Activated CD4-positive, alpha-beta T cell treated with anti-CD3 and anti-CD28 coated beads, Interleukin-2, Interleukin-4, amounts not matched to agents 100 ng/mL and 50 ng/mL, durations not matched to agents 16 hours and 8 hours (primary cell): ENCODE measurements at regions not wholly inside any gene's neighbourhood (a gene's known extent, or its start where the extent isn't known, plus 50 kb on each side); places are given as distances from the start of the nearest gene placed in this dataset.
"Not testable (repeated sequence)": the region's sequence is repeated elsewhere in the genome, so short reads cannot be mapped to it uniquely, and the experiment has no call there.

Source experiments
- DNase-seq: peaks from one replicate; pipeline ENCODE4 v3.0.0-alpha.2; 2020; ENCODE audit warnings: low spot score

DNA sequence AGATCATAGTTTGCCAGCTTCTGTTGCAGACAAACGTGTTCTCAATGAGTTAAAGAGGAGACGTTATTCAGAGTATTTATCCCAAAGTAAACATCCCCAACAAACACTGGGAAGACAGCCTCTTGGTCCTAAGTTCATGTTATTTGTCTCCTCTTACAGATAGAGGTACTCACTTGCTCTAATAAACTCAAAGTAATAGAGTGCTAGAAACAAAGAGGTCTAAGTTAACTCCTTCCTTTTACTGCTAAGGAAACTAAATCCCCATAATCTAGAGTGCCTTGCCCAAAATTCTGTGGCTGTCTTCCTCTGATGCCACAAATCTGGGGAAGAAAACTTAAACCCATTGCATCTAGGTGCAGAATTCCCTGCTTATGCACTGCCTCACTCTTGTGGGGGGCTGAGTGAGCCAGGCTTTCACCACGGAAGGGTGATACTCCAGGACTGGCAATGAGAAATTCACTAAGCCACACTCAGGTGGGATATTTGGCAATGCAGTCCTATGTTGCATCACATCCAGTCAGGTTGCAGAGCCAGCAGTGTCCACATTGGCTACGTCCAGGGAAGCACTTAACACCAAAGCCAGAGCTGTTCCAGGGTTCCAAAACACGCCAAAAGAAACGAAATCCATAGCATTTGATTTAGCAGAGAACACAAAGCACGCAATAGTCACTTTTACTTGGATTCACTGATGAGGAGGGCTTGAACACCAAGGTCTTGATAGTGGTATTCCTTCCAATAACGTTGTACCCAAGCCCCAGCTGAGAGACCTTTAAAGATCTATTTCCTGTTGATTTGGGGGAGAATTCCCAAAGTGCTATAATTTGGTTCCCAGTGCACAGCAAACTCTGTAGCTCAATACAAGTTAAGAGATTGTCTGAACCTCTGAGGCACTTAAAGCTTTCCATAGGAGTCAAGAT lies 81.0 kb upstream of the FOXQ1 start:
- DNase-seq, result no peak

DNA sequence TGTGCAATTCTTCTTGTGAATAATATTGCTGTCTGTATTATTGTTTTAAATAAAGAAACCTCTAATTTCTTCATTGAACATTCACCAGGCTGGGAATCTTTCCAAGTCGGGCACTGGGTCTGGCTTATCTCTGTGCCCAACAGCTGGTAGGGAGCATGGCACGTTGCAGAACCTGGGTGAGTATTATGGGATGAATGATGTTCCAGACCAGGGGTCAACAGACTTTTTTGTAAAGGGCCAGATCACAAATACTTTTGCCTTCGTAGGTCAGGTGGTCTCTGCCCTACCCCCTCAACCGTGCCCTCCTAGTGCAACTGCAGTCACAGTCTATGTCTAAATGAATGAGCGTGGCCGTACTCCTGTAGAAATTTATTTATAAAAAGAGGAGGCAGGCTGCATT lies 81.6 kb upstream of the FOXQ1 start:
- DNase-seq, result no peak

DNA sequence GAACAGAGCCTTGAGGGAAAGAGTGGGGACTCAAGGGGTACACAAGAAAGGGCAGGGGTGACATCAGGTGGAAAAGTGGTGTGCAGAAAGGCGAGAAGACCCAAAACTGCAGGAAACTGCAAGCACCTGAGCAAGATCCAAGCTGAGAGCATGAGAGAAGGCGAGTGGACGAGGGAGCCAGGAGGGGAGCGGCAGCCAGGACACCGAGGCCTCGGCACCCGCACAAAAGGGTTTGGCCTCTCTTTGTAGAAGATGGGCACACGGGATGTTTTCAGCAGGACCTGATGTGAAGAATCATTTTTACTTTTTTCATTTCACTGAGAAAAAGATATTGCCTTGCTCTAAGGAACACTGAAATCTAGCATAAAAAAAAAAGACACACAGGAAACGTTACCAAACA lies 82.1 kb upstream of the FOXQ1 start:
- DNase-seq, result no peak

DNA sequence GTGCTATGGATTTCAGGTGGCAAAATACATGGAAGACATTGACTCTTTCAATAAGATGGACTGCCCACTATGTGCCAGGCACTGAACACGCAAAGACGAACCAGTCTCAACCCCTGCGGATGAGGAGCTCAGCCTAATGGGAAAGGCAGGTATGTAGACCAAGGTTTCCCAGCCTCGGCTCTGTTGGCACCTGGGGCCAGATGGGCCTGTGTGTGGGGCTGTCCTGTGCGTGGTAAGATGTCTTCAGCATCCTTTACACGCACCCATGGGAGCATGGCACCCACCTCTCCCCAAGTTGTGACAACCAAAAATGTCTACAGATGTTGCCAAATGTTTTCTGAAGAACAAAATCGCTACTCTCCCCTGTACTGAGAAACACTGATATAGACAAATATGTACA lies 82.6 kb upstream of the FOXQ1 start:
- no peak for DNase-seq

DNA sequence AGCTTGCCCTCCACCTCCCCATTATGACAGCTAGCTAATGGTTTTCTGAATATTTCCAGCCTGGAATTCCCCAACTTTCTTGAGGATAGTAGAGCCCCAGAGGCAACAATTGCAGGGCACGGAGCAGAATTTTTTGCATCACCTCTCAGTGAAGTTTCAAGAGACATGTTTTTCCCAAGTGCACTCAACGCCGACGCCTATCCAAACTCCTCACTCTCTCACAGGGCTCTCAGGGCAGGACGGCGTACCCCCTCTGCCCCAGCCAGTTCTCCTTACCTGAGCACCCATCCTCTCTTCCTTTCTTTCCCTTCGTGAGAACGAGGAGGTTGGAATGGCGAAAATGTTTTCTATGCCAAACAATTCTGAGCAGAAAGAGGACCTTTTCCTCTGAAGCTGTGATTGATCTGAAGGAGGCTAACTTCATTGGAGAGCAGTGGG lies 83.1 kb upstream of the FOXQ1 start:
- DNase-seq, result no peak

DNA sequence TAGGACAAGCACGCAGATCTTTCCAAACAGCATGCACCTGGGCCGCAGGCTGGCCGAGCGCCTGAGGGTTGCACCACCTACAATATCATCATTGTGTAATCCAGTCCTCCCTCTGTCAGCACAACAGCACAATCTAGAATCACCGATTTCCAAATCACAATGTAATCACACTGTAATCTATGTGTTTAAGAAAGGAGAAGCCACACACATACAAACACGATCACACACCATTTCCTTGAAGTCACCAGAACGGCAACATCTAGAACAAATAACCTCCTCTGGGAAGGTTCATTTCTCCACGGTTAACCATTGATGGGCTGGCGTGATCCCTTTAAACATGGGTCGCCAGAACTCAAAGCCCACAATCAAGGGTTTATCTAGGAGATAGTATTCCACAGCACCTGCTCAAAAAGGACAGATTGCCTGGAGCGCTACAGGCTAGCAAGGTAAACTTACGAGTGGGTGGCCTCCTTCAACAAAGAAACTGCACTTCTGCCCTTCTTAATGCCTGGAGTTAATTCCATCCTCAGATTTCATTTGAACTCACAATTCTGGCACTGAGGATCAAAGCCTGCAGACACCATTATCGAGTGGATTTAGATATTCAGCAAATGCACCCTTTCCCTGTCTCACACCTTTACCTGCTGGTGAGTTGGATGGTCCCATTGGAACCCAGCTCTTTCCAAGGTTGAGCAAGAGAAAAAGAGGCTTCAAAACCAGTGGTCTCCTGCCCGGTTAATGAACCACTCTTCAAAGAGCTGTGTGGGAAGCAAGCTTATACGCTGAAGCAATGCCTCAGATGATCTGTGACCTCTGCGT lies 83.8 kb upstream of the FOXQ1 start:
- no peak for DNase-seq

DNA sequence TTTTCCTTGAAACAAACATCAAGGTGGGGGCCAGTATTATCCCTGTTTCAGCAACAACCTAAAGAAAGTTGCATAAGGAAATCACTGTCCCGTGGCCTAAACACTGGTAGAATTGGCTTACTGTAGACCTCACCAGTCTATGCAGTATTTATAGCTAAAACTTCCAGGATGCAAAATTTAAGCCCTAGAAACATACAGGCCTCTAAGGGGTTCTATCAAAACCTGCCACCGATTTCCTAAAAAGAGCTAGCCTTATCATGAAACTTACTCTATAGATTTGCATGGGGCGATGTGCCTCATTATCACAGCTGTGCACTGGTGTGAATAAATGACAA lies 84.3 kb upstream of the FOXQ1 start:
- DNase-seq, result no peak

DNA sequence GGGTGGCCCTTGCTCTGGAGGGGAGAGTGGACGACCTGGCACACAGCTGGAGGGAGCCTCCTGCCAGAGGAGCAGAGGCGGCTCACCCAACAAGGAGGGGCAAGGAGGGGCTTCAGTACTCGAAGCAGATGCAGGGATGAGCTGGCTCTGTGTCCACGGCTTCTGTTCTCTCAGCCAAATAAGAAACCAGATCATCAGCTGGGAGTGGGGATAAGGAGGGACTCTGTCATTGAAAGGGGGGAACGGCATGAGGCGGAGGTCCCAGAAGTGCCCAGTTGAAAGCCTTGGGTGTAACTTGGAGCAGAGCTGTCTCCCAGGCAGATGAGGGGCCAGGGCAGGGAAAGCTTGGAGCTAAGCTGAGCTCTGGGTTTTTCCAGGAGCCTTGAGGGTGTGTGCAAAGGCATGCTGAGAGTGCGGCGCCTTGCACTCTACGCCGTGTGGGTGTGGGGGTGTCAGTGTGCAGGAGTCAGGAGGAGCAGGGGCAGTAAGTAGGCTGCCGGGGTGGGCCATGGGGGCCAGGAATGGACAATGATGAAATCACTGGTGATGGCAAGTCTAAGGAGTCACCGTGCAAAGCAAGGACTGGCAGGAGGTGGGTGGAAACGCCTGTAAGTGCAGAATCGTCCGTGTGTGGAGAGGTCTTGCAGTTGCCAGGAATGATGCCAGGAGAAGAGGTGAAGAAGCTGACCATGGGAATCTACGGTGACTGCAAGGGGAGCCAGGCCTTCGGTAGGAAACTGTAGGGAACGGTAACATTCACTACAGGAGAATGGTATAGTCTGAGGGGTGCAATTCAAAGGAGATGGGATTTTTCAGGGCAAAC lies 85.4 kb upstream of the FOXQ1 start:
- DNase-seq, result no peak

DNA sequence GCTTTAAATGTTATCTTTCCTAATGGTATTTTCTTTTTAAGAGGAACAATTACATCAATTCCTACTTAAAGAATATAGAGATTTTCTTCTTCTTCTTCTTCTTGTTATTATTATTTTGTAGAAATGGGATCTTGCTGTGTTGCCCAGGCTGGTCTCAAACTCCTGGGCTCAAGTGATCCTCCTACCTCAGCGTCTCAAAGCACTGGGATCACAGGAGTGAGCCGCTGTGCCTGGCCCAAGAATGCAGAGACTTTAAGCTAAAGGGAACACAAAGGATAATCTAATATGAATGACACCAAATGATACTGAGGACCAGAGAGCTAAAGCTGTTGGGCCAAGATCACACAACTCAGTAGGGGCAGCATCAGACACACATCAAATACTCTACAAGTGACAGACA lies 87.4 kb upstream of the FOXQ1 start:
- no peak for DNase-seq

DNA sequence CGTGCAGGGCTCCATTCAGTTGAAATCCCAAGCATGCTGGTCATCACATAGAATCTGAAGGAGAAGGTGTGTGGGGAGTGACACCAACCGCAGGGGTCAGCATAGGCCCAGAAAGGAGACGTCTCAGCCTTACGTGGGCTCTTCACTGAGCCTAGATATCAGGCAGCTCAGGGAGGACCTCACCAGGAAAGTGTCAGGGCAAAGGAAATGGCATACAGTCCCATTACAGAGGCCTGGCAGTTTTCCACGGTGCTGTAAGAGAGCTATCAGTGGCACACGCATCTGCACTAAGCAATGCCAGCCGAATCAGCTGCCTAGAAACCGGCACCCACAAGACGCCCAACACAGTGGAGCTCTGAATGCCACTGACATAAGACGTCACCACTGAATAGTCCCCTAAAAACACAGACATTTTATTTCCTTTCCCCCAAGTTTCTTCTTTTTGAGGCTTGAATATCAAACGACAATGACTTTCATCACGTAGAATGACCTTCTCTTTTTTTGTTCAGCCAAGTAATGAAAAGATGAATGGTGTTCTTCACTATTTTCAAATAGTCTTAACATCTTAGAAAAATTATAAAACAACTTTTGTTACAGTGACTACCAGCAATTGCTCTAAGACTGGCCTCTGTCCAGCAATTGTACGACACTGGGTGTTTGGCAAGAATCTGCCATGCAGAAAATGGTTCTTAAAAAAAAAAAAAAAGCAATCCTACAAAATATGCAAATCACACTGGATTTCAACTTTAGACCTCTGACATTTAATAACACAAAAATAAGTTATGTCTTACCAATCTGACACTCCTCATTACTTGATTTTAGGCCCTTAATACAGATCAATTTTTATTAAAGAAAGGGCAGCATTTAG lies 88.9 kb upstream of the FOXQ1 start:
- DNase-seq, result no peak

DNA sequence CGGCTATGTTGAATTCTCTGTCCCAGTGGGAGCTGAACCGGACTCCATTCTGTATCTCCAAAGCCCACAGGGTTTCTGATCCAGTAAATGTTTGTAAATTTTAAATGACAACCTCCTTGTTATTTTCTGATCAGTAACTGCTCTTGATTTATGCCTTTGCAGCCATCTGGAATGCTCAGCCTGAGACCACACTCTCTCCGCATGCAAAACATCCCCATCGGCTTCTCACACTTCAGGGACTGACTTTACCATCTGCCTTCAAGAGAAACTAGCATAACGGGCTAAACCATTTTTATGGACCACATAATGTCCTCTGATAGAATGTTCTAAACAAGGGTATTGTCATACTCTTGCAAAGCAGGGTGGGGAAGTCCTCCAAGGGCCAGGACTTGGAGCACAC lies 94.5 kb upstream of the FOXQ1 start:
- no peak for DNase-seq

DNA sequence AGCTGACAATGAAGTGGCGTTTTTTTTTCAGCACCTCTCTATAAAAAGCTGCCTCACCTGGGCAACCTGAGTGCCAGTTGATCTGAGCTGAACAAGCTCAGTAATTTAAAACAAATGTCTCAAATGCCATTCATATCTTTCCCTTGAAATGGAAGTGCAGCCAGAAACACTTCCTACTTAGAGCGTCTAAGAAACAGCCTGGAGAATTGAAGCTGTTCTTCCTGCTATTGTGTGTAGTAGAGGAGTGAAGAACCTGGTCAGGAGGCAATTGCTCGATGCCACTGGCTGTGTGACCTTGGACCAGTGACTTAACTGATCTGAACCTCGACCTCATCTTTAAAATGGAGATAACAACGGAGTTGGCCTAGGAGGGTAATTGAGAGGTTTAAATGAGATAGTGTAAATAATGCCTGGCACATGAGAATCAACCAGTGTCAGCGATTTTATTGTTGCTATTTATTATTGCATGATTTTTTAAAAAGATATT lies 95.4 kb upstream of the FOXQ1 start:
- no peak for DNase-seq

DNA sequence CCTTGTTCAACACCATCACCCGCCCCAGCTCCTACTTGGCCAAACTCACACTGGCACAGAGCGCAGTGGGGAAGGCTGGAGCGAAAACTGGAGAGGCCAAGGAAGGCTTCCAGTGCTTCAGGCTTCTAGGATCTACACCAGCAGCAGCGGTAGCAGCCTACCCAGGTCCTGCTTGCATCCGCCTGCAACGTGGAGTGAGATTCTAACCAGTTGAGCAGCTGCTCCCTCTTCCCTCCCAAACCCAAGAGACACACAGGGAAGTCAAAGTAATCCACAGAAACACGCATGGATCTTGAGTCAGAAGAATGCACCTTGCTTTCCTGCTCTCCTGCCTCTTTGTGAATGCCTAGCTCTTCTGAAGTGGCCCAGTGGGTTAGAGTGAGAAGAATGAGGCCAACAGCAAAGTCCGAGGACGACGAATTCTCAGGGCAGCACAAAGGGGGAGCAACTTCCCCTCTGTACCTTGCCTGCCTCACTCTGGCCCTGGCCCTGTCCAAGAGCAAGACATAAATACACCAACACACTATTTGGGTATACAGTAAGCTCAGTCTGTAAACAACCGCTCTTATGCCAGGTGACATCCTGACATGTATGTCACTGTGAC lies 95.9 kb upstream of the FOXQ1 start:
- no peak for DNase-seq

DNA sequence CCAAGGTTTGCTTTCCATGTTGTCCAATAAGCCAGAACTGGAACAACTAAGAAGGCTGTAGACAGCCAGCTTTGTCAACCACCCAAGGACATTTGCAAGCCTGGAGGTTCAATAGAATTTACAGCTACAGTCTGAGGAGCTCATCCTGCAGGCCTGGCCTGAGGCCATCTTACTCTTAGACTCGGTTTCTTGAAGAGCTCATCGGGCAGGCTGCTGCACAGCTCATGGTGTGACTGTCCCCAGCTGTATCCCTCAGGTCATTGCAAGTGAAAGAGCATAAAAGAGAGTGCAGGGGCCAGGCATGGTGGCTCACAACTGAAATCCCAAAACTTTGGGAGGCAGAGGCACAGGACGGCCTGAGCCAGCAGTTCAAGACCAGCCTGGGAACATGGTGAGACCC lies 96.9 kb upstream of the FOXQ1 start:
- no peak for DNase-seq

DNA sequence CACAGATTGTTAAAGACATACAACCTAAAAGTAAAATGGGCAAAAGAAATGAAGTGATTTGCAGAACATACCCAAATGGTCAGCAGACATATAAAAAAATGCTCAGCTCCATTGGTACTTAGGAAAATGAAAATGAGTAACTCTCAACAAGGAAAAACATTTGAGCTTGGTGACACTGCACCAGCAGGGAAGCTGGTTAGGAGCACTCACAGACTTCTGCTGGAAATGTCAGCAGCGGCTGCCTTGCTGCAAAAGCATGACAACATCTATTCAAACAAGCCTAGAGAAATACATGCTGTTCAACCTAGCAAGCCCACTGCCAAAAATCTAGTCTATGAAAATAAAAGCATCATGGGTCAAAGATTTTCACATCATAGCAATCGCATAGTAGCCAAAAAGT lies 99.0 kb upstream of the FOXQ1 start:
- no peak for DNase-seq

DNA sequence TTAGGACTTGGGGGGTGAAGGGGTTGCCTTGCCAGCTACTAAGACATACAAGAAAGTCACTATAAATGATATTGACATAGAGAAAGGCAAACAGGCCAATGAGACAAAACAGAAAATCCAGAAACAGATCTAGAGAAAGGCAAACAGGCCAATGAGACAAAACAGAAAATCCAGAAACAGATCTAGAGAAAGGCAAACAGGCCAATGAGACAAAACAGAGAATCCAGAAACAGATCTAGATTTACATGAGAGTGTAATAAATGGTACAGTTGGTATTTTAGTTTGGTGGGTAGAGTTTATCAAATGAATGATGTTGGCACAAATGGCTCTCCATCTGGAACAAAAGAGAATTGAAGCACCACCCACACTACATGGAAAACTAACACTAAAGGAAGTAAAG lies 99.8 kb upstream of the FOXQ1 start:
- DNase-seq, result not testable (repeated sequence)

DNA sequence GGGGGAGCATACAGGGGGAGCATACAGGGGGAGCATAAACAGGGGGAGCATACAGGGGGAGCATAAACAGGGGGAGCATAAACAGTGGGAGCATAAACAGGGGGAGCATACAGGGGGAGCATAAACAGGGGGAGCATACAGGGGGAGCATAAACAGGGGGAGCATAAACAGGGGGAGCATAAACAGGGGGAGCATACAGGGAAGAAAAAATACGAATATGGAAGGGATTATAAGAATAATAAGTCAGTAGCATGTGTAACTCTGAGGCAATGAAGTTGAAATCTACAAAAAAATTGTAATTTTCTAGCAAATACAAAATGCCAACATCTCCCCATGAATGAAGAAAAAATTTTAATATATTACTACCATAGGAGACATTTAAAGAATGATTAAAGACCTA lies 101.3 kb upstream of the FOXQ1 start:
- DNase-seq, result not testable (repeated sequence)

DNA sequence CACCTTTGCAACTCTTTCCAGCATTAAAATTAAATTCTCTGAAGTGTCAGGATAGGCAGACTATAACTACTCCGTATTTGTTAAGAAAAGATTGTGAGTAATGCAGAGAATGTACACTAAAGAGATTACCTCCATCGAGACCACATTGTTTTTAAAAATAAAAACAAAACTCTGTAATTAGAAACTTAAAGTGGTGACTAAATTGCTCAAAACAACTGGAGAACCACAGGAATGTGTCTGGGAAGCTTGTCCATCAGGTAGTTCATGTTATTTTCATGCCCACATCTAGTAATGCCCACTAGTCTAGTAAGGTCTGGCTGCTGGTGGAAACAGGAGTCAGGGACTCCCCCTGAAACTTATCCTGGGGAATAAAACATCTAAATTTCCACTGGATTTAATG lies 103.0 kb upstream of the FOXQ1 start:
- DNase-seq, result no peak

DNA sequence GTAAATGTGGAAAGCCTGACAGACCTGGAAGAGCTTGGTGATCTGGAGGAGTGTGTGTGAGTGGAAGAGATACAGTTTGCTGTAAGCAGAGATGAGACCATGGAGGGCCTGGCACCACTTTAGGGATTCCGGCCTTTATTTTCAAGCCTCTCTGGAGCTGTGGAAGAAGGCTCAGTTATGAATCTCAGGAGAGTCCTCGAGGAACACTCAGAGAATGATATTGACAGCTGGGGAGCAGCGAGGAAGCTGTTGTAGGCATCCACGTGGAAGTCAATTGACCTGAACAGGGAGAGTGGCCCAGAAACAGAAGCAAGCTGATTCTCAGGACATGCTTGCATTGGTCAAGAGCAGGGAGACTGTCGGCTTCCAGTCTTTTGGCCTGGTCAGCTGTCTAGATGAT lies 108.4 kb upstream of the FOXQ1 start:
- no peak for DNase-seq

DNA sequence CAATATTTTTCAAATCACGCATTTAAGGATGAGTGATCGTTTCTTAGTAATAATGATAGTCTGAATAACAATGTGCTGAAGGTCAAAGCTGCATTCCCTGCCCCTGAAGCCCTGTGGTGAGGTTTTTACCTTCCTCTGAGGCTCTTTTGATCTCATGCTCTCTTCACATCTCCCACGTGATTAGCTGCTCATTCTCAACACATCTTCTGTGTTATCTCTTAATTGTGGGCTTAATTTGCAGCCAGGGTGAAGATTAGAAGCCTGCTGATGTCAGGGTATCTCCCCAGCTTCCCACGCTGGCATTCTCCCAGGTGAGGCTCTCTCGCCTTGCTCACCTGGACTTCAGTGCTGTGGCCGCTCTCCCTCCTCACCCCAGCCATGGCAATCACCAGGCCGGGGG lies 109.7 kb upstream of the FOXQ1 start:
- DNase-seq, result no peak
